ENCODE measurements at regions not wholly inside any gene's neighbourhood (a gene's known extent, or its start where the extent isn't known, plus 50 kb on each side); places are given as distances from the start of the nearest gene placed in this dataset.

GRCh38 chr14:65937960-65938316 is 525.4 kb downstream of the FUT8 start:
- no peak overlapping the region for H3K4me3 ChIP-seq (ENCODE audit: low read depth, low read length)
- TF ChIP-seq CTCF (IDR thresholded peaks at IDR 0.05; ENCODE audit: low read depth, low read length), result no peak

- no peak overlapping the region for H3K4me3 ChIP-seq (ENCODE audit: low read depth, low read length)
- no peak for TF ChIP-seq CTCF (IDR thresholded peaks at IDR 0.05; ENCODE audit: low read depth, low read length)
Measured at GRCh38 chr14:65938738-65939137, 526.2 kb downstream of the FUT8 start.

- H3K4me3 ChIP-seq (ENCODE audit: low read depth, low read length), result no peak overlapping the region
- TF ChIP-seq CTCF (IDR thresholded peaks at IDR 0.05; ENCODE audit: low read depth, low read length), result no peak
Measured at GRCh38 chr14:65939184-65939583, 526.7 kb downstream of the FUT8 start.

GRCh38 chr14:65940056-65940735 is 527.7 kb downstream of the FUT8 start:
- TF ChIP-seq CTCF (IDR thresholded peaks at IDR 0.05; ENCODE audit: low read depth, low read length), result no peak
- no peak overlapping the region for H3K4me3 ChIP-seq (ENCODE audit: low read depth, low read length)

- H3K4me3 ChIP-seq (ENCODE audit: low read depth, low read length), result no peak overlapping the region
- TF ChIP-seq CTCF (IDR thresholded peaks at IDR 0.05; ENCODE audit: low read depth, low read length), result no peak
Measured at GRCh38 chr14:65941091-65941490, 528.6 kb downstream of the FUT8 start.

GRCh38 chr14:65943150-65943549 is 530.6 kb downstream of the FUT8 start:
- no peak overlapping the region for H3K4me3 ChIP-seq (ENCODE audit: low read depth, low read length)
- no peak for TF ChIP-seq CTCF (IDR thresholded peaks at IDR 0.05; ENCODE audit: low read depth, low read length)

- TF ChIP-seq CTCF (IDR thresholded peaks at IDR 0.05; ENCODE audit: low read depth, low read length), result no peak
- H3K4me3 ChIP-seq (ENCODE audit: low read depth, low read length), result no peak overlapping the region
Measured at GRCh38 chr14:65943916-65944410, 531.4 kb downstream of the FUT8 start.
